ENCODE measurements at regions not wholly inside any gene's neighbourhood (a gene's known extent, or its start where the extent isn't known, plus 50 kb on each side); places are given as distances from the start of the nearest gene placed in this dataset.

GRCh38 chr10:31192475-31192874 is 126.5 kb upstream of the ZEB1 start:
- Histone ChIP-seq H3K27me3 (no peaks in the 10 kb centered on the region), H3K4me3 (no peak overlapping the region), H3K4me1 (no peaks in the 10 kb centered on the region), H3K36me3 (no peaks in the 10 kb centered on the region), H3K27ac (no peak overlapping the region), H3K9me3 (no peaks in the 10 kb centered on the region)
- ATAC-seq (no peak), DNase-seq (no peak)
- intact Hi-C loops (cut with DNase I): no loop called here
- no peak for TF ChIP-seq CTCF (IDR thresholded peaks at IDR 0.05)

GRCh38 chr10:31194986-31195385 is 124.0 kb upstream of the ZEB1 start:
- Histone ChIP-seq H3K27me3 (no peaks in the 10 kb centered on the region), H3K36me3 (no peaks in the 10 kb centered on the region), H3K4me3 (no peak overlapping the region), H3K27ac (no peak overlapping the region), H3K4me1 (no peaks in the 10 kb centered on the region), H3K9me3 (no peaks in the 10 kb centered on the region)
- intact Hi-C loops (cut with DNase I): no loop called here
- ATAC-seq (no peak), DNase-seq (no peak)
- TF ChIP-seq CTCF (IDR thresholded peaks at IDR 0.05): no peak

- no peak overlapping the region for H3K4me3 ChIP-seq
- no peak for ATAC-seq
- intact Hi-C loops (cut with DNase I): no loop called here
- no peaks in the 10 kb centered on the region for H3K36me3 ChIP-seq
- no peak for TF ChIP-seq CTCF (IDR thresholded peaks at IDR 0.05)
- H3K9me3 ChIP-seq: no peaks in the 10 kb centered on the region
- no peaks in the 10 kb centered on the region for H3K4me1 ChIP-seq
- no peak overlapping the region for H3K27ac ChIP-seq
- DNase-seq: no peak
- no peaks in the 10 kb centered on the region for H3K27me3 ChIP-seq
Measured at GRCh38 chr10:31197886-31198285, 121.1 kb upstream of the ZEB1 start.

- H3K27ac ChIP-seq: no peak overlapping the region
- no peak for TF ChIP-seq CTCF (IDR thresholded peaks at IDR 0.05)
- ATAC-seq (no peak), DNase-seq (peak in 2 of 4 donors; percentile 53 to 65)
- H3K4me1 ChIP-seq: no peaks in the 10 kb centered on the region
- H3K27me3 ChIP-seq: no peaks in the 10 kb centered on the region
- intact Hi-C loops (cut with DNase I): no loop called here
- H3K9me3 ChIP-seq: no peaks in the 10 kb centered on the region
- no peak overlapping the region for H3K4me3 ChIP-seq
- no peaks in the 10 kb centered on the region for H3K36me3 ChIP-seq
Measured at GRCh38 chr10:31204090-31204489, 114.9 kb upstream of the ZEB1 start.

DNA sequence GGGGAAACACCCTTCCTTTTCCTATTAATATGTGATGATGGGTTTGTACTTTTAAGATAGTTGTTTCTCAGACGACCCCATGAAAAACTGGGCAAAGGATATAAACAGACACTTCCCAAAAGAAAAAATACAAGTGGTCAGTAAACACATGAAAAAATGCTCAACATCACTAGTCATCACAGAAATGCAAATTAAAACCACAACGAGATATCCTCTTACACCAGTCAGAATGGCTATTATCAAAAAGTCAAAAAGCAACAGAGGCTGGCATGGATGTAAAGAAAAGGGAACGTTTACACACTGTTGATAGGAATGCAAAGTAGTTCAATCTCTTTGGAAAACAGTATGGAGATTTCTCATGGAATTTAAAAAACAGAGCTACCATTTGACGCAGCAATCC is 111.4 kb upstream of the ZEB1 start:
- no peak for DNase-seq
- no peak for TF ChIP-seq CTCF (IDR thresholded peaks at IDR 0.05)
- intact Hi-C loops (cut with DNase I): no loop called here
- ATAC-seq: no peak
- Histone ChIP-seq H3K4me3 (no peak overlapping the region), H3K36me3 (no peaks in the 10 kb centered on the region), H3K4me1 (no peaks in the 10 kb centered on the region), H3K27me3 (no peaks in the 10 kb centered on the region), H3K27ac (no peak overlapping the region), H3K9me3 (no peaks in the 10 kb centered on the region)

Measured in left lung (tissue), 4 donors.